NCI-H748 (cell line): ENCODE measurements at regions not wholly inside any gene's neighbourhood (a gene's known extent, or its start where the extent isn't known, plus 50 kb on each side); places are given as distances from the start of the nearest gene placed in this dataset.
"Not testable (repeated sequence)": the region's sequence is repeated elsewhere in the genome, so short reads cannot be mapped to it uniquely, and the experiment has no call there.

Experiments
- DNase-seq: peaks from one replicate; lab custom pipeline; 2025; ENCODE audit not compliant: unreplicated experiment; lab: John Stamatoyannopoulos, UW

GRCh38 chr10:106304056-106304455 lies 860.5 kb downstream of the SORCS1 start:
- DNase-seq = no peak

GRCh38 chr10:106302961-106303360 lies 861.5 kb downstream of the SORCS1 start:
- DNase-seq = no peak

- no peak for DNase-seq
Measured at GRCh38 chr10:106301146-106301545, 863.4 kb downstream of the SORCS1 start.

- DNase-seq = peak; percentile 75
Measured at GRCh38 chr10:106296750-106297392, 867.6 kb downstream of the SORCS1 start.

GRCh38 chr10:106284802-106285587 lies 879.5 kb downstream of the SORCS1 start:
- DNase-seq = no peak

GRCh38 chr10:106280896-106281460 lies 883.5 kb downstream of the SORCS1 start:
- DNase-seq = no peak

- DNase-seq = no peak
Measured at GRCh38 chr10:106278383-106278782, 886.1 kb downstream of the SORCS1 start.

GRCh38 chr10:106271237-106271636 lies 893.3 kb downstream of the SORCS1 start:
- DNase-seq = no peak

GRCh38 chr10:106268000-106268399 lies 896.5 kb downstream of the SORCS1 start:
- no peak for DNase-seq

- no peak for DNase-seq
Measured at GRCh38 chr10:106267591-106267990, 896.9 kb downstream of the SORCS1 start.

- not testable (repeated sequence) for DNase-seq
Measured at GRCh38 chr10:106257432-106257831, 907.1 kb downstream of the SORCS1 start.

GRCh38 chr10:106255111-106255678 lies 909.3 kb downstream of the SORCS1 start:
- DNase-seq = no peak

- no peak for DNase-seq
Measured at GRCh38 chr10:106254071-106254470, 910.4 kb downstream of the SORCS1 start.

- DNase-seq = no peak
Measured at GRCh38 chr10:106252541-106252940, 912.0 kb downstream of the SORCS1 start.

- DNase-seq = no peak
Measured at GRCh38 chr10:106251573-106251972, 912.9 kb downstream of the SORCS1 start.

- DNase-seq = no peak
Measured at GRCh38 chr10:106242301-106242700, 922.2 kb downstream of the SORCS1 start.

- DNase-seq = no peak
Measured at GRCh38 chr10:106226828-106227227, 937.7 kb downstream of the SORCS1 start.

- DNase-seq = no peak
Measured at GRCh38 chr10:106226142-106226541, 938.4 kb downstream of the SORCS1 start.

GRCh38 chr10:106224676-106225075 lies 939.8 kb downstream of the SORCS1 start:
- DNase-seq = no peak

GRCh38 chr10:106217627-106218026 lies 946.9 kb downstream of the SORCS1 start:
- no peak for DNase-seq

- DNase-seq = no peak
Measured at GRCh38 chr10:106216085-106216484, 948.4 kb downstream of the SORCS1 start.

- no peak for DNase-seq
Measured at GRCh38 chr10:106214243-106214642, 950.3 kb downstream of the SORCS1 start.
